Ovary (tissue), 7 donors: ENCODE measurements at regions not wholly inside any gene's neighbourhood (a gene's known extent, or its start where the extent isn't known, plus 50 kb on each side); places are given as distances from the start of the nearest gene placed in this dataset.
"Not testable (repeated sequence)": the region's sequence is repeated elsewhere in the genome, so short reads cannot be mapped to it uniquely, and the experiment has no call there.

ENCODE experiments used
- DNase-seq, 5 donors: peaks; one replicate each; pipeline ENCODE4 v3.0.0-alpha.2; 2019 to 2020
- H3K27ac ChIP-seq, 2 donors: fragments of 200-600 bp; one replicate each; pipeline versions ENCODE4 v1.5.1 to v1.8.0; 2019 to 2022
- H3K27me3 ChIP-seq: fragments of 200-600 bp; one replicate; pipeline ENCODE4 v1.8.0; 2022
- H3K36me3 ChIP-seq: fragments of 200-600 bp; sonication (generic); one replicate; pipeline ENCODE4 v1.5.1; 2019
- H3K4me1 ChIP-seq: one replicate; pipeline ENCODE4 v1.8.1; 2013; ENCODE audit warnings: mild to moderate bottlenecking, moderate library complexity; ENCODE audit not compliant: insufficient read depth
- H3K4me3 ChIP-seq: fragments of 200-600 bp; sonication (generic); one replicate; pipeline ENCODE4 v1.5.1; 2017
- H3K9me3 ChIP-seq, 2 donors: fragments of 200-600 bp in 1 of 2; sonication (generic) in 1 of 2; one replicate each; pipeline versions ENCODE4 v1.5.1 to v1.8.1; 2013 to 2019; ENCODE audit warnings: mild to moderate bottlenecking in 1 of 2, moderate library complexity in 1 of 2
- EP300 ChIP-seq: sonication (generic); formaldehyde crosslinking; IDR thresholded peaks from one replicate; pipeline ENCODE4 v1.6.1; 2017; ENCODE audit warnings: antibody characterized with exemption
- POLR2A ChIP-seq: fragments of 450-650 bp; IDR thresholded peaks from one replicate; pipeline ENCODE4 v1.6.1; 2017; ENCODE audit warnings: antibody characterized with exemption, mild to moderate bottlenecking, moderate library complexity
- WGBS, 3 donors: extraction: QIAGEN DNeasy Blood & Tissue Kit in 1 of 3; methylation state at CpG; one replicate each; pipeline versions ENCODE4 v1.1.5 to v1.1.7; 2013 to 2017; 5-methylcytosine and 5-hydroxymethylcytosine counted together
- intact Hi-C, 4 donors: fragments of 100-400 bp; cut with DNase I; formaldehyde crosslinking; loops; one replicate each; pipeline versions ENCODE4 v1.11.0 to v1.15.1; 2022 to 2023
- TF ChIP-seq, protein P1 (sequence below), 3 donors: fragments of 450-650 bp in 2 of 3; fragments of 200-600 bp in 1 of 3; IDR thresholded peaks; one replicate each; pipeline versions ENCODE4 v1.5.1 to v1.8.0; 2016 to 2022; ENCODE audit warnings: antibody characterized with exemption in 3 of 3, mild to moderate bottlenecking in 1 of 3
- donor health status: DM: no; HTN: no; CAD: no; lungs with moderate emphysema.
- donor health status: DM: no; HTN: no; CAD: no.
- donor health status: Bipolar disorder and iron deficiency.
- donor health status: DM: no; HTN: no; CAD: no.
- donor health status: DM: yes; HTN: yes; CAD: no.

DNA sequence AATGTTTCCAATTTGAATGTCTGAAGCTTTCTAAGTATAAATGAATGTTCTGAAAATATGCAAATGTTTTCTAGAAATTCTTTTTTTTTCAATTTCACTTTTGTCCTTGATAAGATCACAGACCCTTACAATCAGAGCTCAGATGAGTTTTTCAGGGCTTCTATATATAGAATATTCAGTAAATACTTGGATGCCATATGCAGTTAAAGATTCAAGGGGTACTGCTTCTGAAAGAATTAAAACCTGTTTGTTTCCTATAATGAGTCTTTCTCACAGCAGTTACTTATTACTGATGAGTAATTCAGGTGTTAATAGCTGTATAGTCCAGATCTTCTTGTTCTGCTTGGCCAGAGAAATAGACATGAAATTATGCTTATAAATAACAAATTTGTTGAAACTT lies 812.6 kb downstream of the ZPLD1 start:
- Histone ChIP-seq H3K9me3 (no peaks in the 10 kb centered on the region), H3K4me3 (no peak overlapping the region), H3K27ac (no peak overlapping the region), H3K4me1 (no peaks in the 10 kb centered on the region), H3K36me3 (no peaks in the 10 kb centered on the region), H3K27me3 (no peaks in the 10 kb centered on the region)
- intact Hi-C loops, result no loop called here
- no peak for DNase-seq
- TF ChIP-seq, protein P1, sequence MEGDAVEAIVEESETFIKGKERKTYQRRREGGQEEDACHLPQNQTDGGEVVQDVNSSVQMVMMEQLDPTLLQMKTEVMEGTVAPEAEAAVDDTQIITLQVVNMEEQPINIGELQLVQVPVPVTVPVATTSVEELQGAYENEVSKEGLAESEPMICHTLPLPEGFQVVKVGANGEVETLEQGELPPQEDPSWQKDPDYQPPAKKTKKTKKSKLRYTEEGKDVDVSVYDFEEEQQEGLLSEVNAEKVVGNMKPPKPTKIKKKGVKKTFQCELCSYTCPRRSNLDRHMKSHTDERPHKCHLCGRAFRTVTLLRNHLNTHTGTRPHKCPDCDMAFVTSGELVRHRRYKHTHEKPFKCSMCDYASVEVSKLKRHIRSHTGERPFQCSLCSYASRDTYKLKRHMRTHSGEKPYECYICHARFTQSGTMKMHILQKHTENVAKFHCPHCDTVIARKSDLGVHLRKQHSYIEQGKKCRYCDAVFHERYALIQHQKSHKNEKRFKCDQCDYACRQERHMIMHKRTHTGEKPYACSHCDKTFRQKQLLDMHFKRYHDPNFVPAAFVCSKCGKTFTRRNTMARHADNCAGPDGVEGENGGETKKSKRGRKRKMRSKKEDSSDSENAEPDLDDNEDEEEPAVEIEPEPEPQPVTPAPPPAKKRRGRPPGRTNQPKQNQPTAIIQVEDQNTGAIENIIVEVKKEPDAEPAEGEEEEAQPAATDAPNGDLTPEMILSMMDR (IDR thresholded peaks at IDR 0.05), result no peak
- TF ChIP-seq EP300, result no peak
- no peak for TF ChIP-seq POLR2A

DNA sequence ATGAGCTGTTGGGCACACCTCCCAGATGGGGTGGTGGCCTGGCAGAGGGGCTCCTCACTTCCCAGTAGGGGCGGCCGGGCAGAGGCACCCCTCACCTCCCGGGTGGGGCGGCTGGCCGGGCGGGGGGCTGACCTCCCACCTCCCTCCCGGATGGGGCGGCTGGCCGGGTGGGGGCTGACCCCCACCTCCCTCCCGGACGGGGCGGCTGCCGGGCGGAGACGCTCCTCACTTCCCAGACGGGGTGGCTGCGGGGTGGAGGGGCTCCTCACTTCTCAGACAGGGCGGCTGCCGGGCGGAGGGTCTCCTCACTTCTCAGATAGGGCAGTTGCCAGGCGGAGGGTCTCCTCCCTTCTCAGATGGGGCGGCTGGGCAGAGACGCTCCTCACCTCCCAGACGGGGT lies 820.0 kb downstream of the ZPLD1 start:
- intact Hi-C loops, result not testable (repeated sequence)
- WGBS, 3 donors, result 95 to 98% (median 97%) methylated on average over 10 to 21 of the region's 24 CpGs

DNA sequence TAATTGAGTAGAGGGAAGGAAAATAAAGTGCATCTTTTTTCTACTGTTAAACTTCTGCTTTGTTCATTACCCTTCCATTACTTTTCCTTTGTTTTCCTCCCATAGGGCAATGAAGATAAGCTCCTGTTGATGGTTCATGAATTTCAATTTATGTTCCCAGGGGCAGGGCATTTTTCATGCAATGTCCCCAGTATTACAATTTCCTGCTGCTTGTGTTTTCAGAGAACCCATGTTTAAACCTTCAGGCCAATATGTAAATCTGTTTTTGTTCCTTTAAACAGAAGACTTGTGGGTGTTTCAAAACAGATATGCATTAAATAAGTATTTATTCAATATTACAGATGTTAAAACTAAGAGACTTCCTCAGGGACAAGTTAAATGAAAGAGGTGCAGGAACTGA lies 834.5 kb downstream of the ZPLD1 start:
- intact Hi-C loops, result no loop called here

More for the DNA sequence above, 820.0 kb downstream of the ZPLD1 start:
- H3K27me3 ChIP-seq, DNase-seq, H3K4me3 ChIP-seq, H3K36me3 ChIP-seq, H3K9me3 ChIP-seq, H3K4me1 ChIP-seq, H3K27ac ChIP-seq: not testable (repeated sequence)

DNA sequence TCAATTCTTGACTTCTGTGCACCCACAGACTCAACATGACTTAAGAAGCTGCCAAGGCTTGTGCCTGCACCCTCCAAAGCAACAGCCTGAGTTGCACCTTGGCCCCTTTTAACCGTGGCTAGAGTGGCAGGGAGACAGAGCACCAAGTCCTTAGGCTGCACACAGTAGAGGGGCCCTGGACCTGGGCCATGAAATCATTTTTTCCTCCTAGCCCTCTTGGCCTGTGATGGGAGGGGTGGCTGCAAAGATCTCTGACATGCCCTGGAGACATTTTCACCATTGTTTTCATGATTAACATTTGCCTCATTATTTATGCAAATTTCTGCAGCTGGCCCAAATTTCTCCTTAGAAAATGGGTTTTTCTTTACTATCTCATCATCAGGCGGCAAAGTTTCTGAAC lies 836.8 kb downstream of the ZPLD1 start:
- 73 to 79% (median 73%) methylated on average over 2 of the region's 2 CpGs for WGBS, 3 donors
- intact Hi-C loops, result no loop called here
- Histone ChIP-seq H3K27me3 (no peaks in the 10 kb centered on the region), H3K4me1 (no peaks in the 10 kb centered on the region), H3K9me3 (no peaks in the 10 kb centered on the region), H3K4me3 (no peak overlapping the region), H3K27ac (no peak overlapping the region), H3K36me3 (no peaks in the 10 kb centered on the region)
- no peak for DNase-seq
- TF ChIP-seq, protein P1 (IDR thresholded peaks at IDR 0.05), result no peak
- TF ChIP-seq POLR2A (no peak), EP300 (no peak)

More for the DNA sequence above, 834.5 kb downstream of the ZPLD1 start:
- Histone ChIP-seq H3K4me1 (no peaks in the 10 kb centered on the region), H3K4me3 (no peak overlapping the region), H3K36me3 (no peaks in the 10 kb centered on the region), H3K9me3 (no peaks in the 10 kb centered on the region), H3K27ac (no peak overlapping the region), H3K27me3 (no peaks in the 10 kb centered on the region)
- TF ChIP-seq POLR2A (no peak), EP300 (no peak)
- TF ChIP-seq, protein P1 (IDR thresholded peaks at IDR 0.05), result no peak
- no peak for DNase-seq

DNA sequence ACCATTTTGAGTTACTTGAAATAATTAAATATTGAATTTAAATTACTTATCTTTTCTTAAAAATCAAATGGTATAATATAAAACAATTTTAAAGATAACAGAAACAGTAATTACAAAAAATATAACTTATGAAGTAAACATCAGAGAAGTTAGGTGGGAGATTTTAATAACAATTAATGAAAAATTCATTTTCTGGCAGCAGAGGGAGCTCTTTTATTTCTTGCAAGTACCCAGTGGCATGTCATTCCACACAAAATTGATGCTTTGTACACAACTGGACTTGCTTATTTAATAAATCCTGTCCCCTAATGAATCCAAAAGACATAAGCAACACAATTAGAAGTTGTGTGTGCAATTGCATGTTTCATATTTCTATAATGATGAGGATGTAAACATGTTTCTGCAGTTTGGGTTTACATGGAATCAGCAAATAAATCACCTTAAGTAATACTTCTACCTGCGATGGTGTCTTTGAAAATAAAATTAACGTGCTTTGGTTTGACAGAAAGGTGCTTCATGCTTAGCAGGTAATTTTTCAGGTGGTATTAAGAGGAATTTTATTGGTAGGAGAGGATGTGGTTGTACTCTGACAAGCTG lies 861.3 kb downstream of the ZPLD1 start:
- no peaks in the 10 kb centered on the region for H3K36me3 ChIP-seq
- intact Hi-C loops, result no loop called here
- no peaks in the 10 kb centered on the region for H3K4me1 ChIP-seq
- 54 to 68% (median 58%) methylated on average over 2 of the region's 2 CpGs for WGBS, 3 donors
- H3K9me3 ChIP-seq, result no peaks in the 10 kb centered on the region
- no peak overlapping the region for H3K4me3 ChIP-seq
- H3K27ac ChIP-seq, result no peak overlapping the region
- TF ChIP-seq EP300, result no peak
- TF ChIP-seq, protein P1 (IDR thresholded peaks at IDR 0.05), result no peak
- no peak for TF ChIP-seq POLR2A
- H3K27me3 ChIP-seq, result no peaks in the 10 kb centered on the region
- DNase-seq, result no peak

DNA sequence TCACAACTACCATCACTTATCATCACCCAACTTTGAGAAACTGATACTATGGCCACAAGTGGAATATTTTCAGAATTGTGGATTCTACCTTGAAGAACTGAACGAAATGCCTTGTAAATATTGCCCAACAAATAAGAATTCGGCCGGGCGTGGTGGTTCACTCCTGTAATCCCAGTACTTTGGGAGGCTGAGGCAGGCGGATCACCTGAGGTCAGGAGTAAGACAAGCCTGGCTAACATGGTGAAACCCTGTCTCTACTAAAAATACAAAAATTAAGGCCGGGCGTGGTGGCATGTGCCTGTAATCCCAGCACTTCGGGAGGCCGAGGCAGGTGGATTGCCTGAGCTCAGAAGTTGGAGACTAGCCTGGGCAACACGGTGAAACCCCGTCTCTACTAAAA lies 862.7 kb downstream of the ZPLD1 start:
- H3K9me3 ChIP-seq, H3K27me3 ChIP-seq, H3K36me3 ChIP-seq, DNase-seq, H3K27ac ChIP-seq, H3K4me1 ChIP-seq, H3K4me3 ChIP-seq, intact Hi-C loops: not testable (repeated sequence)
- WGBS, 3 donors, result 94 to 96% (median 96%) methylated on average over 11 of the region's 11 CpGs
